ENCODE measurements at regions not wholly inside any gene's neighbourhood (a gene's known extent, or its start where the extent isn't known, plus 50 kb on each side); places are given as distances from the start of the nearest gene placed in this dataset.

- DNase-seq = no peak
These were observed 139.2 kb downstream of the KIF26A start for GRCh38 chr14:104277416-104278213.

GRCh38 chr14:104278214-104278534, 139.8 kb downstream of the KIF26A start:
- no peak for DNase-seq

- DNase-seq = no peak
These were observed 141.9 kb downstream of the KIF26A start for GRCh38 chr14:104280085-104280901.

GRCh38 chr14:104280902-104281767, 142.7 kb downstream of the KIF26A start:
- no peak for DNase-seq

GRCh38 chr14:104281768-104282301, 143.4 kb downstream of the KIF26A start:
- no peak for DNase-seq

GRCh38 chr14:104282332-104283196, 144.2 kb downstream of the KIF26A start:
- no peak for DNase-seq

GRCh38 chr14:104283197-104284106, 145.1 kb downstream of the KIF26A start:
- no peak for DNase-seq

- no peak for DNase-seq
These were observed 145.8 kb downstream of the KIF26A start for GRCh38 chr14:104284107-104284592.

GRCh38 chr14:104284636-104285507, 146.5 kb downstream of the KIF26A start:
- DNase-seq = no peak

- DNase-seq = no peak
These were observed 147.1 kb downstream of the KIF26A start for GRCh38 chr14:104285508-104285840.

- DNase-seq = no peak
These were observed 147.7 kb downstream of the KIF26A start for GRCh38 chr14:104286086-104286485.

- no peak for DNase-seq
These were observed 148.1 kb downstream of the KIF26A start for GRCh38 chr14:104286496-104286895.

GRCh38 chr14:104287301-104288009, 149.1 kb downstream of the KIF26A start:
- no peak for DNase-seq

GRCh38 chr14:104288272-104288671, 149.9 kb downstream of the KIF26A start:
- no peak for DNase-seq

GRCh38 chr14:104289507-104289906, 151.1 kb downstream of the KIF26A start:
- DNase-seq = no peak

GRCh38 chr14:104290058-104290667, 151.8 kb downstream of the KIF26A start:
- DNase-seq = no peak

- no peak for DNase-seq
These were observed 152.4 kb downstream of the KIF26A start for GRCh38 chr14:104290756-104291122.

- DNase-seq = no peak
These were observed 153.0 kb downstream of the KIF26A start for GRCh38 chr14:104291123-104292000.
